ENCODE measurements at regions not wholly inside any gene's neighbourhood (a gene's known extent, or its start where the extent isn't known, plus 50 kb on each side); places are given as distances from the start of the nearest gene placed in this dataset.

DNA sequence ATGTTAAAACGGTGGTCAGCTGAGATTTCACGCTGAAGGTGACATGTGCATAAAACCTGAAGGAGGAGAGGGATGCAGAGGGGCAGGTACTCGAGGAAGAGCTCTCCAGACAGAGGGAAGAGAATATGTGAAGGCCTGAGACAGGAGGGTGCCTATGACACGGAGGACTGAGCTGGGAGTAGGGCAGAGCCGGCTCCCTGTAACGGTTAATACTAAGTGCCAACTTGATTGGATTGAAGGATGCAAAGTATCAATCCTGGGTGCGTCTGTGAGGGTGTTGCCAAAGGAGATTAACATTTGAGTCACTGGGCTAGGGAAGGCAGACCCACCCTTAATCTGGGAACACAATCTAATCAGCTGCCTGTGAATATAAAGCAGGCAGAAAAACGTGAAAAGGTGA, 136.2 kb upstream of the SYT6 start:
- no peak overlapping the region for H3K27ac ChIP-seq
- DNase-seq (ENCODE audit: low spot score), result no peak
- H3K36me3 ChIP-seq, result no peaks in the 10 kb centered on the region
- no peaks in the 10 kb centered on the region for H3K9me3 ChIP-seq
- ATAC-seq (ENCODE audit: insufficient number of reproducible peaks, low FRiP score, low read depth), result no peak
- no peaks in the 10 kb centered on the region for H3K27me3 ChIP-seq (replicated peaks; ENCODE audit: insufficient read depth)
- no peak for TF ChIP-seq CTCF (IDR thresholded peaks at IDR 0.05)
- H3K4me1 ChIP-seq (ENCODE audit: control insufficient read depth in 1 of 2, low read depth in 2 of 2), result no peaks in the 10 kb centered on the region
- H3K4me3 ChIP-seq, result no peak overlapping the region

DNA sequence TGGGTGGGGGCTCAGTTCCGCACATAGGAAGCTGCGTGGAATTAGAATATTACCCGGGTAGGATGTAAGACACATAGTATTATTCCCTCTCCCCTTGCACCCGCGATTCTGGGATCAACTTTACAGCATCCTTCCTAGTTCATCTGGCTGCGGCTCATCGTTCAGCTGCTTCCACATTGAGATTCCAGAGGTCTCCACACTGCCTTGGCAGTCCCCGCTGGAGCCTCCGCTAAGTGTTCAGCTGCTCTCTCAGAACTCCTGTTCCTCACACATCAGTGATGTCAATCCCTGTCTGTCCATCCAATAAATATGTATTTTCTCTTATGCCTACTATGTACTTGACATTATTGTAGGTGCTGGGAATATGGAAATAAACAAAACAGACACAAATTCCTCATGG, 135.6 kb upstream of the SYT6 start:
- DNase-seq (ENCODE audit: low spot score) (no peak), ATAC-seq (ENCODE audit: insufficient number of reproducible peaks, low FRiP score, low read depth) (no peak)
- no peak overlapping the region for H3K4me3 ChIP-seq
- no peaks in the 10 kb centered on the region for H3K27me3 ChIP-seq (replicated peaks; ENCODE audit: insufficient read depth)
- H3K4me1 ChIP-seq (ENCODE audit: control insufficient read depth in 1 of 2, low read depth in 2 of 2), result no peaks in the 10 kb centered on the region
- no peak overlapping the region for H3K27ac ChIP-seq
- TF ChIP-seq CTCF (IDR thresholded peaks at IDR 0.05), result no peak
- H3K36me3 ChIP-seq, result no peaks in the 10 kb centered on the region
- H3K9me3 ChIP-seq, result no peaks in the 10 kb centered on the region

DNA sequence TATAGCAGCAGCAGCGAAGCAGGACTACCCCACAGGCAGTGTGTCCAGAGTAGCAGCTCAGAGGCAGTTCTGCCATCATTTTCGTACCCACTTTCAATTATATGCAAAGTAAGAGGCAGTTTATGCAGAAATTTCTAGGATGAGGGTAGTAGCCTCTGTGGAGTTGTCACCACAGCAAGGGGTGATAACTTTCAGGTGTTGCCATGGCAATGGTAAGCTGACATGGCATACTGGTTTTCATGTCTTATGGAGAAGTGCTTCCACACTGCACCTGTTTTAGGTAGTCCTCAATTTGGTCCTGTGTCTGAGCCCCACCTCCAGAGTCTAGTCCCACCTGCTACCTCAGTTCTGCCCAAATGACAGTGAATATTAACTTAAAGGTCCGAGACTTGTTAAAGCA, 133.3 kb upstream of the SYT6 start:
- ATAC-seq (ENCODE audit: insufficient number of reproducible peaks, low FRiP score, low read depth) (no peak), DNase-seq (ENCODE audit: low spot score) (no peak)
- Histone ChIP-seq H3K9me3 (no peaks in the 10 kb centered on the region), H3K4me3 (no peak overlapping the region), H3K4me1 (ENCODE audit: control insufficient read depth in 1 of 2, low read depth in 2 of 2) (no peaks in the 10 kb centered on the region), H3K27ac (no peak overlapping the region), H3K36me3 (no peaks in the 10 kb centered on the region), H3K27me3 (replicated peaks; ENCODE audit: insufficient read depth) (no peaks in the 10 kb centered on the region)
- no peak for TF ChIP-seq CTCF (IDR thresholded peaks at IDR 0.05)

GRCh38 chr1:114286179-114286578, 132.5 kb upstream of the SYT6 start:
- Histone ChIP-seq H3K36me3 (no peaks in the 10 kb centered on the region), H3K9me3 (no peaks in the 10 kb centered on the region), H3K4me3 (no peak overlapping the region), H3K4me1 (ENCODE audit: control insufficient read depth in 1 of 2, low read depth in 2 of 2) (no peaks in the 10 kb centered on the region), H3K27ac (no peak overlapping the region), H3K27me3 (replicated peaks; ENCODE audit: insufficient read depth) (no peaks in the 10 kb centered on the region)
- DNase-seq (ENCODE audit: low spot score) (no peak), ATAC-seq (ENCODE audit: insufficient number of reproducible peaks, low FRiP score, low read depth) (no peak)
- TF ChIP-seq CTCF (IDR thresholded peaks at IDR 0.05), result no peak

DNA sequence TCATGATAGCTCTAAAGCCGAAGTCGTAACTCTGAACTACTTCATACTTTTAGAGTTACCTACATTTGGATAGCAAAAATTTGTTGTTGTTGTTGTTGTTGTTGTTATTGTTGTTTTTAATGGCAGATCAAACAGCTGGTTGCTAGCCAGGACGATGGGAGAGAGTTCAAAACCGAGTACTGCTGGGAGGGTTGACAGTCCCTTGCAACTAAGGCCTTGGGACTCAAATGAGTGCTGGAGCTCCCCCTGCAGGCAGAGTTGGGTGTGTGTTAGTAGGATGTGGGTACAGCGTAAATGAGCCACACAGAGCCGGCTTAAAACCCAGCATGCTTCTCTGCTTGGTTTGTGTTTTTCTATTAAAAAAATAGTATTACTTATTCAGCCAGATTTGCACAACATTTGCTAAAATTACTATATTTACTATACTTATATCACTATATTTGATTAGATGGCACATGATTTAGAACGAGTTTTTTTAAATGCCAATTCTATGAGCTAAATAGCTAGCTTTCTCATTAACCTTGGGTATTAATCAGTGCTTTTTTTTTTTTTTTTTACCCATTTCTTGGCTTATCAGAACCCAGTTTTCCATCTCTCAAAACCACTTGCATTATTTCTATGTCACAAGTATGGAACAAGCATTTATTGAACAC, 129.2 kb upstream of the SYT6 start:
- no peak overlapping the region for H3K27ac ChIP-seq
- H3K27me3 ChIP-seq (replicated peaks; ENCODE audit: insufficient read depth), result no peaks in the 10 kb centered on the region
- ATAC-seq (ENCODE audit: insufficient number of reproducible peaks, low FRiP score, low read depth), result peak; percentile 76
- H3K4me3 ChIP-seq, result no peak overlapping the region
- no peaks in the 10 kb centered on the region for H3K4me1 ChIP-seq (ENCODE audit: control insufficient read depth in 1 of 2, low read depth in 2 of 2)
- no peaks in the 10 kb centered on the region for H3K9me3 ChIP-seq
- TF ChIP-seq CTCF (IDR thresholded peaks at IDR 0.05), result peak; percentile 81
- no peaks in the 10 kb centered on the region for H3K36me3 ChIP-seq
- DNase-seq (ENCODE audit: low spot score), result peak; percentile 63
